ENCODE measurements at regions not wholly inside any gene's neighbourhood (a gene's known extent, or its start where the extent isn't known, plus 50 kb on each side); places are given as distances from the start of the nearest gene placed in this dataset.

DNA sequence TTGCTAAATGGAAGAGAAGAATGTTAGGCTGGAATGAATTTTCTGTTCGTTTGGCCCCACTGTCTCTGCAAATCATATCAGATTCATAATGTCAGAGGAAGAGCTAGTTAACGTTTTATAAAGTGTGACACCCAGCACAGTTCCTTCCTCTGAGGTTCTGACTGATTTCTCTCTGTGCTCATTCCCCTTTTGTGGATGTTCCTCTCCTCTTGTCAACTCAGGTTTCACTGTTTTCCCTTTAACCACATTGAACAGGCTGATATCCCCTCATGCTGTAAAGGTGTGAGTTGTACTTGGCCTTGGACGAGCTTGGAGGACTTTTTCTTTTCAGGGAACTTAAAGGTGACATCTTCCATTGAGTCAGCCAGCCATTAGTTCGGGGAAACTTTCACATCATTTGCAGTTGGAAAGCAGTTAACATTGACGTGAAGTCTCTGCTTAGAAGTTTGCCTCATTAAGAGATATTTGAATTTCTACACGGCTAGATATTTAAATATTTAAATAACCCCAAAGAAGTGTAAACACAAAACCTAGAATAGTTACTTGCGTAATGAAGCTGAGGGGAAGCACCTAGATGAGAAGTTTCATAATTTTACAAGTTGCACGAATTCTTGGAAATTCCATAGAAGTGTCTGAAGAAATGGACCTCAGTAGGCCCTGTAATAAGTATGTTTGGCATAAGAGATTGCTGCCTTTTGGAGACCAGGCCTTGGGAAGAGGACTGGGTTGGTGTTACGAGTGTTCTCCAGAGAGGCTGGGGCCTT lies 101.5 kb upstream of the EGR2 start:
- H3K27me3 ChIP-seq = peaks cover 0 to 4% (median 0%) of the 10 kb centered on the region in 9 donors
- 70 to 79% (median 75%) methylated on average over 9 of the region's 9 CpGs for WGBS, 4 donors
- intact Hi-C loops (cut with DNase I) = no loop called here
- H3K36me3 ChIP-seq = no peaks in the 10 kb centered on the region
- ATAC-seq (no peak), DNase-seq (no peak)
- no peak for TF ChIP-seq POLR2A (IDR thresholded peaks at IDR 0.05)
- TF ChIP-seq, protein P1, sequence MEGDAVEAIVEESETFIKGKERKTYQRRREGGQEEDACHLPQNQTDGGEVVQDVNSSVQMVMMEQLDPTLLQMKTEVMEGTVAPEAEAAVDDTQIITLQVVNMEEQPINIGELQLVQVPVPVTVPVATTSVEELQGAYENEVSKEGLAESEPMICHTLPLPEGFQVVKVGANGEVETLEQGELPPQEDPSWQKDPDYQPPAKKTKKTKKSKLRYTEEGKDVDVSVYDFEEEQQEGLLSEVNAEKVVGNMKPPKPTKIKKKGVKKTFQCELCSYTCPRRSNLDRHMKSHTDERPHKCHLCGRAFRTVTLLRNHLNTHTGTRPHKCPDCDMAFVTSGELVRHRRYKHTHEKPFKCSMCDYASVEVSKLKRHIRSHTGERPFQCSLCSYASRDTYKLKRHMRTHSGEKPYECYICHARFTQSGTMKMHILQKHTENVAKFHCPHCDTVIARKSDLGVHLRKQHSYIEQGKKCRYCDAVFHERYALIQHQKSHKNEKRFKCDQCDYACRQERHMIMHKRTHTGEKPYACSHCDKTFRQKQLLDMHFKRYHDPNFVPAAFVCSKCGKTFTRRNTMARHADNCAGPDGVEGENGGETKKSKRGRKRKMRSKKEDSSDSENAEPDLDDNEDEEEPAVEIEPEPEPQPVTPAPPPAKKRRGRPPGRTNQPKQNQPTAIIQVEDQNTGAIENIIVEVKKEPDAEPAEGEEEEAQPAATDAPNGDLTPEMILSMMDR (IDR thresholded peaks at IDR 0.05) = no peak
- no peak overlapping the region for H3K27ac ChIP-seq
- H3K9me3 ChIP-seq = no peaks in the 10 kb centered on the region
- H3K4me3 ChIP-seq = no peak overlapping the region
- H3K4me1 ChIP-seq = peaks cover 0 to 21% (median 2%) of the 10 kb centered on the region in 12 donors

DNA sequence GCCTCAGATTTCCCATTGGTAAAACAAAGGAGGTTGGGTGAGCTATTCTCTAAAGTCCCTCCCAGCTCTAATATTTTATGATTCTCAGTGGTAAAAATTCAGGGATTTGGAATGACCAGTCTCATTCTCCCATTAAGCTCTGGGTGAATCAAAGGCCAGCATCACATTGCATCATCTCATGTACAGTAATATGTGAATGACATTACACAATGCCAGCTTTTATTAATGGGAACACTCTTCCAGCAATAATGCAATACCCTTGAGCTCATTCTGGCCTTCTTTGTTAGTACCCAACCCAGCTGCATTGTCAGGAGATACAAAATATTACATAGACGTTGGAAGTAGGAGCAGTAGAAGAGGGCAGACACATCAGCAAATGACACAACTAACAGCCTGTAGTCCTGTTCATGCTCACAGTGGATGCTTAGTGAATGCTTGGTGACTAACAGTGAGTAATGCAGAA lies 100.0 kb upstream of the EGR2 start:
- peaks cover 0 to 22% (median 2%) of the 10 kb centered on the region in 12 donors for H3K4me1 ChIP-seq
- no peak for DNase-seq
- peak overlapping the region in 5 of 12 donors; percentile 44 to 68 (median 54) for H3K27ac ChIP-seq
- TF ChIP-seq, protein P1 (IDR thresholded peaks at IDR 0.05) = no peak
- TF ChIP-seq POLR2A (IDR thresholded peaks at IDR 0.05) = no peak
- H3K9me3 ChIP-seq = no peaks in the 10 kb centered on the region
- intact Hi-C loops (cut with DNase I) = no loop called here
- 43 to 78% (median 56%) methylated on average over 1 of the region's 1 CpG for WGBS, 4 donors
- H3K36me3 ChIP-seq = no peaks in the 10 kb centered on the region
- peak; percentile 63 to 95 (median 78) for ATAC-seq
- peaks cover 0 to 4% (median 0%) of the 10 kb centered on the region in 9 donors for H3K27me3 ChIP-seq
- no peak overlapping the region for H3K4me3 ChIP-seq

DNA sequence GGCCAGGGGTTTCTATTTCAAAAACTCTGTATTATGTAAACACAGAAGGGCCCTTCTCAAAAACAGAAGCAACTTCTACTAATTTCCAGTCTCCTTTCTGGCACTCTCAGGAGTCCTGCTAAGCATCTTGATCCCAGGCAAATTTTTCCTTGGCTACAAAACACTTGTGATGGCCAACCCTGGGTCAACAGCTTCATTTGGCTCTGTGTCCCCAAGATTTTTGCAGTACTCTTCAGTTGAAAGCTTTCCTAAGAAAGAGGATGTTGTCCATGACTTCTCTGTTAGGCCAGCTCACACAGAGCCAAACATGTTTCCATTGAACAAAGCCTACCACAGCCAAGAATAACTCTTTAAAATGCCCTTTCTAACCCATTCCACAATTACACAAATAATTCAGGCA lies 99.0 kb upstream of the EGR2 start:
- peak in 2 of 5 donors; percentile 24 to 34 for DNase-seq
- peak in 3 of 4 donors; percentile 15 to 67 (median 42) for ATAC-seq
- Histone ChIP-seq H3K27me3 (peaks cover 0 to 4% (median 0%) of the 10 kb centered on the region in 9 donors), H3K4me1 (peaks cover 0 to 24% (median 2%) of the 10 kb centered on the region in 12 donors), H3K4me3 (no peak overlapping the region), H3K9me3 (no peaks in the 10 kb centered on the region), H3K27ac (peak overlapping the region in 6 of 12 donors; percentile 11 to 68 (median 50)), H3K36me3 (no peaks in the 10 kb centered on the region)
- intact Hi-C loops (cut with DNase I) = no loop called here
- TF ChIP-seq, protein P1 (IDR thresholded peaks at IDR 0.05) = no peak
- TF ChIP-seq POLR2A (IDR thresholded peaks at IDR 0.05) = no peak

DNA sequence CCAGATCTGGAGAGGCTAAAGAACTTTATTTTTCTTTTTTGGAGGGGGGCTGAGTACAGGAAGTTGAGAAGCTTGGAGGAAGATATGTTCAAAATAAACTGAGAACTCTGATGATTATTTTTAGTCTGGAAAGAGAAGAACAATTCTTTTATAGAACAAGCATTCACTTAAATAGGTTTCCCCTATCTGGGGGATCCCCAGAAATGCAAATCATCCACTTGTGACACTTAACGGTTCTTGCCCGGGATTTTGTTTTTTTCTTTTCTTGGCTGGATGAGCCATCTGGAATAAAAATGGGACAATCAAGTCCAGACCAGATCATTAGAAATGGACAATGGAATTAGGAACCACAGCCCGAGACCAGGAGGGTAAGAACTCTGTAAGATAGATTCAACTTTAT lies 95.9 kb upstream of the EGR2 start:
- H3K4me1 ChIP-seq = peaks cover 0 to 24% (median 2%) of the 10 kb centered on the region in 12 donors
- no peaks in the 10 kb centered on the region for H3K36me3 ChIP-seq
- no peak for DNase-seq
- no peak overlapping the region for H3K4me3 ChIP-seq
- ATAC-seq = no peak
- WGBS, 4 donors = 46 to 58% (median 54%) methylated on average over 3 of the region's 3 CpGs
- TF ChIP-seq POLR2A (IDR thresholded peaks at IDR 0.05) = no peak
- TF ChIP-seq, protein P1 (IDR thresholded peaks at IDR 0.05) = no peak
- peak overlapping the region in 5 of 12 donors; percentile 28 to 60 (median 52) for H3K27ac ChIP-seq
- peaks cover 0 to 4% (median 0%) of the 10 kb centered on the region in 9 donors for H3K27me3 ChIP-seq
- H3K9me3 ChIP-seq = no peaks in the 10 kb centered on the region
- intact Hi-C loops (cut with DNase I) = no loop called here
